Osteocyte (in vitro differentiated cells): ENCODE measurements at regions not wholly inside any gene's neighbourhood (a gene's known extent, or its start where the extent isn't known, plus 50 kb on each side); places are given as distances from the start of the nearest gene placed in this dataset.

Experiments
- DNase-seq: peaks from one replicate; pipeline ENCODE4 v3.0.0; 2021; ENCODE audit warnings: mixed read lengths; ENCODE audit not compliant: unreplicated experiment; ENCODE audit errors: extremely low spot score
- H3K27ac Mint-ChIP-seq: one replicate; pipeline ENCODE4 v1.8.0; 2021; ENCODE audit warnings: mild to moderate bottlenecking, mixed read lengths; ENCODE audit not compliant: unreplicated experiment
- H3K27me3 Mint-ChIP-seq: one replicate; pipeline ENCODE4 v1.8.0; 2021; ENCODE audit warnings: mixed read lengths; ENCODE audit not compliant: unreplicated experiment
- H3K36me3 Mint-ChIP-seq: one replicate; pipeline ENCODE4 v1.8.0; 2021; ENCODE audit warnings: mixed read lengths; ENCODE audit not compliant: unreplicated experiment
- H3K4me1 Mint-ChIP-seq: one replicate; pipeline ENCODE4 v1.8.0; 2021; ENCODE audit warnings: mixed read lengths; ENCODE audit not compliant: unreplicated experiment
- H3K4me3 Mint-ChIP-seq: one replicate; pipeline ENCODE4 v1.8.0; 2021; ENCODE audit warnings: mild to moderate bottlenecking, moderate library complexity, mixed read lengths; ENCODE audit not compliant: unreplicated experiment
- H3K9me3 Mint-ChIP-seq: one replicate; pipeline ENCODE4 v1.8.0; 2021; ENCODE audit warnings: mixed read lengths; ENCODE audit not compliant: unreplicated experiment
- TF ChIP-seq, protein P1 (sequence below): fragments of 200-600 bp; sonication (generic); IDR thresholded peaks from 2 replicates; pipeline ENCODE4 v1.5.0; 2021; ENCODE audit warnings: antibody characterized with exemption, mild to moderate bottlenecking, moderate library complexity

DNA sequence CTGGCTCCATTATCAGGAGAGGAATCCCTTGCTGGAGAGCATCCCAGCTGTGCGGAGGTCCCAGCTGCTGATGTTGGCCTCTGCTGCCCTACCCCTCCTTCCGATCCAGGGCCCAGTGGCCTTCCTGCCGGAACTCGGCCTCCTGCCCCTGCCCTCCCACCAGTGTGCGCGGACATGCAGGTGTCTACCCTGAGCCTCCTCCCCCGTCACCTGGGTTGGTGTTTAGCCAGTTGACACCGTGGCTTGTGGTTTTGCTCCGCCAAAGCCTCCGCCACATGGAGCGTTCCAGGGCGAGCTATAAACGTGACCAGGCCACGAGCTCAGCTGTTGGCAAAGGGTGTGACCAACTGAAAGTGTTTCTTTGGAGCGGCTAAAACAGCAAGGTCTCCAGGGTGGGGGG, 1104.3 kb downstream of the BCL11B start:
- Mint-ChIP-seq H3K4me3 (no peak overlapping the region), H3K27ac (no peak overlapping the region), H3K4me1 (no peaks in the 10 kb centered on the region), H3K27me3 (no peaks in the 10 kb centered on the region), H3K9me3 (peaks cover 31% of the 10 kb centered on the region), H3K36me3 (no peaks in the 10 kb centered on the region)
- DNase-seq: no peak
- TF ChIP-seq, protein P1, sequence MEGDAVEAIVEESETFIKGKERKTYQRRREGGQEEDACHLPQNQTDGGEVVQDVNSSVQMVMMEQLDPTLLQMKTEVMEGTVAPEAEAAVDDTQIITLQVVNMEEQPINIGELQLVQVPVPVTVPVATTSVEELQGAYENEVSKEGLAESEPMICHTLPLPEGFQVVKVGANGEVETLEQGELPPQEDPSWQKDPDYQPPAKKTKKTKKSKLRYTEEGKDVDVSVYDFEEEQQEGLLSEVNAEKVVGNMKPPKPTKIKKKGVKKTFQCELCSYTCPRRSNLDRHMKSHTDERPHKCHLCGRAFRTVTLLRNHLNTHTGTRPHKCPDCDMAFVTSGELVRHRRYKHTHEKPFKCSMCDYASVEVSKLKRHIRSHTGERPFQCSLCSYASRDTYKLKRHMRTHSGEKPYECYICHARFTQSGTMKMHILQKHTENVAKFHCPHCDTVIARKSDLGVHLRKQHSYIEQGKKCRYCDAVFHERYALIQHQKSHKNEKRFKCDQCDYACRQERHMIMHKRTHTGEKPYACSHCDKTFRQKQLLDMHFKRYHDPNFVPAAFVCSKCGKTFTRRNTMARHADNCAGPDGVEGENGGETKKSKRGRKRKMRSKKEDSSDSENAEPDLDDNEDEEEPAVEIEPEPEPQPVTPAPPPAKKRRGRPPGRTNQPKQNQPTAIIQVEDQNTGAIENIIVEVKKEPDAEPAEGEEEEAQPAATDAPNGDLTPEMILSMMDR: no peak

DNA sequence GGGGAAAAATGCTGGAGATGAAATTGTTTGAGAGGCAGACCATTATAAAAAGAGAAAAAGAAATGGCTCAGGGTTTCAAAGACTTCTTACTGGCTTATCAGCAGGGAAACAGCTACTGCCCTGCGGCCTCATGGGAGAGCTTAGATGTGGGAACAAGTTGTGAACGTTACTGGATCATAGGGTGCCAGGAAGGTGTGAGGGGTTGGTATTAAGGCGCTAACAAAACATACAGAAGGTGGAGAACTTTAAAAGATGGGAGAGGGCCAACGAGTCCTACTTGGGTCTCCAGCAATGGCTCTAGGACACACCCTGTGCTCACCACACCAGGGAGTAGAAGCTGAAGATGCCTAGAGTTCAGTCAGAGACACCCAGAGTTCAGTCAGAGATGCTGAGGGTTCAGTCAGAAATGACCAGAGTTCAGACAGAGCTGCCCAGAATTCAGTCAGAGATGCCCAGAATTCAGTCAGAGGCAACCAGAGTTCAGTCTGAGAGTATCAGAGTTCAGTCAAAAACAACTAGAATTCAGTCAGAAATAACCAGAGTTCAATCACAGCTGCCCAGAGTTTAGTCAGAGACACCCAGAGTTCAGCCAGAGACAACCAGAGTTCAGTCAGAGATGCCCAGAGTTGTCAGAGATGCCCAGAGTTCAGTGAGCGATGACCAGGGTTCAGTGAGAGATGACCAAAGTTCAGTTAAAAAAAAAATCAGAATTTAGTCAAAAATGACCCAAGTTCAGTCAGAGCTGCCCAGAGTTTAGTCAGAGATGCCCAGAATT, 1103.6 kb downstream of the BCL11B start:
- Mint-ChIP-seq H3K36me3 (no peaks in the 10 kb centered on the region), H3K27ac (no peak overlapping the region), H3K4me3 (no peak overlapping the region), H3K9me3 (peaks cover 28% of the 10 kb centered on the region), H3K27me3 (no peaks in the 10 kb centered on the region), H3K4me1 (no peaks in the 10 kb centered on the region)
- no peak for DNase-seq
- TF ChIP-seq, protein P1: no peak

DNA sequence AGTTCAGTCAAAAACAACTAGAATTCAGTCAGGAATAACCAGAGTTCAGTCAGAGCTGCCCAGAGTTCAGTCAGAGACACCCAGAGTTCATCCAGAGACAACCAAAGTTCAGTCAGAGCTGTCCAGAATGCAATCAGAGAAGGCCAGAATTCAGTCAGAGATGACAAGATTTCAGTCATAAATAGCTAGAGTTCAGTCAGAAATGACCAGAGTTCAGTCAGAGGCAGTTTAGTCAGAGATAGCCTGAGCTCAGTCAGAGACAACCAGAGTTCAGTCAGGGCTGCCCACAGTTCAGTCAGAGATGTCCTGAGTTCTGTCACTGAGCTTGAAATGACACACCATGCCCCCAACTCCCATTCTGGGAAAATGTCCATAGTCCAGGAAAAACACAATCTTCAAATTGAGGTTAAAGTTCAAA, 1102.8 kb downstream of the BCL11B start:
- no peak overlapping the region for H3K4me3 Mint-ChIP-seq
- H3K27me3 Mint-ChIP-seq: no peaks in the 10 kb centered on the region
- peaks cover 31% of the 10 kb centered on the region for H3K9me3 Mint-ChIP-seq
- TF ChIP-seq, protein P1: no peak
- H3K27ac Mint-ChIP-seq: no peak overlapping the region
- H3K36me3 Mint-ChIP-seq: no peaks in the 10 kb centered on the region
- H3K4me1 Mint-ChIP-seq: no peaks in the 10 kb centered on the region
- no peak for DNase-seq

DNA sequence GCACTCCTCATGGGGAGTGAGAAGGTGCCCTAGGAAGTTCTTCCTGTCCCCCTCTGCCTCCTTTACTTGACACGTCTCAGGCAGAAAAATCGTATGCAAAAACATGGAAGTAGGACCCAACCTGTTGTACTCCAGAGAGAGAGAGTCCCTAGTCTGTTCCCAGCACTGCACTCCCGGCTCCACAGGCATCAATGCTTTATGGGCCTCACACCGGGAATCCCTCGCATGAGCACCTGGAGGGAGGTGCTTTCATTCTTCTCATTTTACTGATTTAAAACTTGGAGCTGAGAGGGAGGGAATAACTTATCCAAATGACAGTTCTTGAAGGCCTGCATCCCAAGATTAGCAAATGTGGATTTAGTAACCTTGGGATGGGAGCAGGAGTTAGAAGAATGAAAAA, 1101.4 kb downstream of the BCL11B start:
- no peaks in the 10 kb centered on the region for H3K27me3 Mint-ChIP-seq
- H3K4me3 Mint-ChIP-seq: no peak overlapping the region
- peaks cover 25% of the 10 kb centered on the region for H3K9me3 Mint-ChIP-seq
- no peak overlapping the region for H3K27ac Mint-ChIP-seq
- TF ChIP-seq, protein P1: no peak
- H3K4me1 Mint-ChIP-seq: no peaks in the 10 kb centered on the region
- no peaks in the 10 kb centered on the region for H3K36me3 Mint-ChIP-seq
- DNase-seq: no peak

DNA sequence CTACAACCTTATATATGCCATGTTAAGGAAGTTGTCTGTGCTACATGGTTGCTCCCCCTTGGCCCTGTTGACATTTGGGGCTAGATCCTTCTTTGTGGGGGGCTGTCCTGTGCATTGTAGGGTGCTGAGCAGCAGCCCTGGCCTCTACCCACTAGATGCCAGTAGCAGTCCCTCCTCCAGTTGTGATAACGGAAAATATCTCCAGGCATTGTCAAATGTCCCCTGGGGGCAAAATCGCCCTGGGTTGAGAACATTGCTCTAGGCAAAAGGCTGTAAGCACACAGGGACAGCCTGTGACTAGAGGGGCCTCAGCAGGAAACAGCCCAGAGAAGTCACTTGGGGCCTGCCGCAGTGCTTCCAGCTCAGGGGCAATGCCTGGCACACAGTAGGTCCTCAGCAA, 1100.3 kb downstream of the BCL11B start:
- Mint-ChIP-seq H3K27ac (no peak overlapping the region), H3K36me3 (no peaks in the 10 kb centered on the region), H3K4me1 (no peaks in the 10 kb centered on the region), H3K27me3 (no peaks in the 10 kb centered on the region), H3K9me3 (peaks cover 26% of the 10 kb centered on the region), H3K4me3 (no peak overlapping the region)
- TF ChIP-seq, protein P1: no peak
- no peak for DNase-seq
